ENCODE measurements at regions not wholly inside any gene's neighbourhood (a gene's known extent, or its start where the extent isn't known, plus 50 kb on each side); places are given as distances from the start of the nearest gene placed in this dataset.

DNA sequence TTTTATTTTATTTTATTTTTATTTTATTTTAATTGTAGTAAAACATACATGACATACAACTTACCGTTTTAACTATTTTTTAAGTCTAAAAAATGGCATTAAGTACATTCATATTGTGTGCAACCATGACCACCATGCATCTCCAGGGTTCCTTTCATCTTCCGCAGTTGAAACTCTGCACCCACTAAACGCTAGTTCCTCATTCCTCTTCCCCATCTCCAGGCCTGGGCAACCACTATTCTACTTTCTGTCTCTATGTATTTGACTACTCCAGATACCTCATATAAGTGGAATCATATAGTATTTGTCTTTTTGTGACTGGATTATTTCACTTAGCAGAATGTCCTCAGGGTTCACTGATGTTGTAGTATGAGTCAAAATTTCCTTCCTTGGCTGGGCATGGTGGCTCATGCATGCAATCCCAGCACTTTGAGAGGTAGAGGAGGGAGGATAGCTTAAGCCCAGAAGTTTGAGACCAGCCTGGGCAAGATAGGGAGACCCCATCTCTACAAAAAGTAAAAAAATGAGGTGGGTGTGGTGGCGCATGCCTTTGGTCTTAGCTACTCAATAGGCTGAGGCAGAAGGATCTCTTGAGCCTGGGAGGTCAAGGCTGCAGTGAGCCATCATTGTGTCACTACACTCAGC, 55.7 kb upstream of the ZNF507 start:
- TF ChIP-seq, protein P1, sequence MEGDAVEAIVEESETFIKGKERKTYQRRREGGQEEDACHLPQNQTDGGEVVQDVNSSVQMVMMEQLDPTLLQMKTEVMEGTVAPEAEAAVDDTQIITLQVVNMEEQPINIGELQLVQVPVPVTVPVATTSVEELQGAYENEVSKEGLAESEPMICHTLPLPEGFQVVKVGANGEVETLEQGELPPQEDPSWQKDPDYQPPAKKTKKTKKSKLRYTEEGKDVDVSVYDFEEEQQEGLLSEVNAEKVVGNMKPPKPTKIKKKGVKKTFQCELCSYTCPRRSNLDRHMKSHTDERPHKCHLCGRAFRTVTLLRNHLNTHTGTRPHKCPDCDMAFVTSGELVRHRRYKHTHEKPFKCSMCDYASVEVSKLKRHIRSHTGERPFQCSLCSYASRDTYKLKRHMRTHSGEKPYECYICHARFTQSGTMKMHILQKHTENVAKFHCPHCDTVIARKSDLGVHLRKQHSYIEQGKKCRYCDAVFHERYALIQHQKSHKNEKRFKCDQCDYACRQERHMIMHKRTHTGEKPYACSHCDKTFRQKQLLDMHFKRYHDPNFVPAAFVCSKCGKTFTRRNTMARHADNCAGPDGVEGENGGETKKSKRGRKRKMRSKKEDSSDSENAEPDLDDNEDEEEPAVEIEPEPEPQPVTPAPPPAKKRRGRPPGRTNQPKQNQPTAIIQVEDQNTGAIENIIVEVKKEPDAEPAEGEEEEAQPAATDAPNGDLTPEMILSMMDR (IDR thresholded peaks at IDR 0.05), result no peak
- no peak for TF ChIP-seq POLR2A (IDR thresholded peaks at IDR 0.05)
